Esophagus squamous epithelium (tissue), 4 donors: ENCODE measurements at regions not wholly inside any gene's neighbourhood (a gene's known extent, or its start where the extent isn't known, plus 50 kb on each side); places are given as distances from the start of the nearest gene placed in this dataset.

Experiments used
- CTCF ChIP-seq, 6 experiments: fragments of 450-650 bp in 4 of 6; fragments of 200-600 bp in 2 of 6; sonication (generic) in 2 of 6; IDR thresholded peaks; one replicate each; pipeline ENCODE4 v1.5.1; 2016 to 2019; ENCODE audit warnings: antibody characterized with exemption in 6 of 6, mild to moderate bottlenecking in 4 of 6, moderate library complexity in 4 of 6
- POLR2A ChIP-seq, 4 donors: fragments of 450-650 bp; IDR thresholded peaks; one replicate each; pipeline ENCODE4 v1.6.1; 2017; ENCODE audit warnings: antibody characterized with exemption in 4 of 4, mild to moderate bottlenecking in 4 of 4, moderate library complexity in 3 of 4

DNA sequence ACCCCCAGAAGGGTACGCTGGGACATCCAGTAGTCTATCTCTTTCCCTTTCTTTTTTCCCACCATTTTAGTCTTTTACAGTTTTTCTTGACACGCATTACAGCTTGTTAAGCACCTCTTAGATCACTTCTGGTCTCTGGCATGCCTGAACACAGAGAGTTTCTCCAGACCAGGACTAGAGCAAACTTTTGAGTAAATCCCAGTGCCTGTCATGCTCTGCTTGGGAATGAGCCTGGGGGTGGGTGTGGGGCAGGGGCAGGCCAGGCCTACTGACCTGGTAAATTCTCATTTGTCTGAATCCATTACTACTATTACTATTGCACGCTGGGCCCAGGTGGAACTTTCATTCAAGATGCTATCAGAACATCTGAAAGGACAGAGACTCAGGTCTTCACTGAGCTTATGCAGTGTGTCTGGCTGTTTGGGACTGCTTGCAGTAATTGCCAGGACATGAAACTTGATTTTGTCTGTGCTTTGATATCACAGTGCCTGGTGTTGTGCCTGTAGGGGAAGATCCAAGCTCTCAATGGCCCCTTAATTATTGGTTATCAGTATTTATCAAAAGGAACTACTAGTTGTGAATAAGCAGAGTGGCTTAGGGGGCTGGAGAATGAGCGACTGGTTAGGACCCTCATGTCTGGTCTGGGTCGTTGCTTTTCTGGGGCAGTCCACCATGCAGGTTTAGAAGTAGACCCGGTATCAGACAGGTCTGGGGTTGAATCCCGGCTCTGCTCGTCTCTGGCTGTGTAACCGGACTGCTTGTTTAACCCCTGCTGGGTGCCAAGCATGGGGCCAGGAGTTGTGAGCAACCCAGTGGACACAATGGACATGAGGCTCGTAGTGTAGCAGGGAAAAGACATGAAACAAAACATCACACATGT is 196.1 kb upstream of the TLE3 start:
- no peak for TF ChIP-seq CTCF (IDR thresholded peaks at IDR 0.05)
- no peak for TF ChIP-seq POLR2A (IDR thresholded peaks at IDR 0.05)
